ENCODE measurements at regions not wholly inside any gene's neighbourhood (a gene's known extent, or its start where the extent isn't known, plus 50 kb on each side); places are given as distances from the start of the nearest gene placed in this dataset.

- no peak overlapping the region for H3K4me3 Mint-ChIP-seq
- no peak for DNase-seq
- TF ChIP-seq CTCF (IDR thresholded peaks at IDR 0.05), result no peak
- peaks cover 14% of the 10 kb centered on the region for H3K27me3 Mint-ChIP-seq (ENCODE audit: low read depth, poor library complexity)
- H3K27ac Mint-ChIP-seq, result no peak overlapping the region
- no peaks in the 10 kb centered on the region for H3K36me3 Mint-ChIP-seq (ENCODE audit: low read depth)
- peaks cover 58% of the 10 kb centered on the region for H3K4me1 Mint-ChIP-seq
- no peaks in the 10 kb centered on the region for H3K9me3 Mint-ChIP-seq
Observed at GRCh38 chr11:116261606-116262005, 511.2 kb downstream of the BUD13 start.

GRCh38 chr11:116258821-116259220, 514.0 kb downstream of the BUD13 start:
- no peak for DNase-seq
- no peak for TF ChIP-seq CTCF (IDR thresholded peaks at IDR 0.05)
- H3K27ac Mint-ChIP-seq, result no peak overlapping the region
- no peaks in the 10 kb centered on the region for H3K9me3 Mint-ChIP-seq
- H3K4me1 Mint-ChIP-seq, result peaks cover 58% of the 10 kb centered on the region
- peaks cover 9% of the 10 kb centered on the region for H3K27me3 Mint-ChIP-seq (ENCODE audit: low read depth, poor library complexity)
- H3K36me3 Mint-ChIP-seq (ENCODE audit: low read depth), result no peaks in the 10 kb centered on the region
- no peak overlapping the region for H3K4me3 Mint-ChIP-seq

- Mint-ChIP-seq H3K9me3 (no peaks in the 10 kb centered on the region), H3K4me1 (peaks cover 49% of the 10 kb centered on the region), H3K27ac (no peak overlapping the region), H3K27me3 (ENCODE audit: low read depth, poor library complexity) (peaks cover 9% of the 10 kb centered on the region), H3K4me3 (no peak overlapping the region), H3K36me3 (ENCODE audit: low read depth) (no peaks in the 10 kb centered on the region)
- TF ChIP-seq CTCF (IDR thresholded peaks at IDR 0.05), result no peak
- no peak for DNase-seq
Observed at GRCh38 chr11:116257883-116258282, 514.9 kb downstream of the BUD13 start.

DNA sequence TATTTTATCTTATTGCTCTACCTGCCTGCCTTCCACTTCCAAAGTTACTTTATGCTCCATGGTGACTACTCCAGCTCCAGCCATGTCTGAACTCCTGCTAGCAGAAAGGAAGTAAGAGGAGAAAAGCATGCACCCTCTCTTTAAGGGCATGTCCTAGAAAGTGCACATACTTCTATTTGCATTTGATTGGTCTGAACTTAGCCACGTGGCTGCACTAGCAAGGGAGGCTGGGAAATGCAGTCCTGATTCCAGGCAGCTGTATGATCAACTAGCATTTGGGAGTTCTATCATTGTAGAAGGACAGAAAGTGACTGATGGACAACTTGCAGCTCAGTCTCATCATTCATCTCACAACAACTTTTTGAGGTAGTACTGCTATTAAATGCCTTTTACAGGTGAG, 515.7 kb downstream of the BUD13 start:
- no peak overlapping the region for H3K4me3 Mint-ChIP-seq
- TF ChIP-seq CTCF (IDR thresholded peaks at IDR 0.05), result no peak
- no peak for DNase-seq
- H3K27me3 Mint-ChIP-seq (ENCODE audit: low read depth, poor library complexity), result peaks cover 17% of the 10 kb centered on the region
- peaks cover 5% of the 10 kb centered on the region for H3K9me3 Mint-ChIP-seq
- H3K36me3 Mint-ChIP-seq (ENCODE audit: low read depth), result no peaks in the 10 kb centered on the region
- peaks cover 41% of the 10 kb centered on the region for H3K4me1 Mint-ChIP-seq
- H3K27ac Mint-ChIP-seq, result no peak overlapping the region

- peaks cover 33% of the 10 kb centered on the region for H3K4me1 Mint-ChIP-seq
- H3K27ac Mint-ChIP-seq, result peak overlapping the region; percentile 55
- peaks cover 6% of the 10 kb centered on the region for H3K9me3 Mint-ChIP-seq
- H3K27me3 Mint-ChIP-seq (ENCODE audit: low read depth, poor library complexity), result peaks cover 12% of the 10 kb centered on the region
- no peak for TF ChIP-seq CTCF (IDR thresholded peaks at IDR 0.05)
- DNase-seq, result no peak
- no peaks in the 10 kb centered on the region for H3K36me3 Mint-ChIP-seq (ENCODE audit: low read depth)
- H3K4me3 Mint-ChIP-seq, result peak overlapping the region; percentile 26
Observed at GRCh38 chr11:116256215-116256614, 516.6 kb downstream of the BUD13 start.

GRCh38 chr11:116255321-116255953, 517.4 kb downstream of the BUD13 start:
- peaks cover 12% of the 10 kb centered on the region for H3K27me3 Mint-ChIP-seq (ENCODE audit: low read depth, poor library complexity)
- TF ChIP-seq CTCF (IDR thresholded peaks at IDR 0.05), result no peak
- peaks cover 11% of the 10 kb centered on the region for H3K9me3 Mint-ChIP-seq
- H3K36me3 Mint-ChIP-seq (ENCODE audit: low read depth), result peaks cover 5% of the 10 kb centered on the region
- DNase-seq, result no peak
- H3K4me3 Mint-ChIP-seq, result no peak overlapping the region
- peaks cover 33% of the 10 kb centered on the region for H3K4me1 Mint-ChIP-seq
- H3K27ac Mint-ChIP-seq, result peak overlapping the region; percentile 7

Measured in nephron progenitor cell (in vitro differentiated cells).